OCI-LY3 (cell line): ENCODE measurements at regions not wholly inside any gene's neighbourhood (a gene's known extent, or its start where the extent isn't known, plus 50 kb on each side); places are given as distances from the start of the nearest gene placed in this dataset.

ENCODE experiments used
- H2AFZ ChIP-seq: fragments of 200-600, 300-600 bp; shearing (Covaris generic); 2 replicates; pipeline ENCODE4 v1.6.0; 2014; ENCODE audit warnings: antibody characterized with exemption, low read depth, low read length
- H3K27ac ChIP-seq: fragments of 200-600, 300-600 bp; sonication (generic); 2 replicates; pipeline ENCODE4 v1.5.1; 2014; ENCODE audit warnings: mild to moderate bottlenecking, low read length, moderate library complexity, mixed read lengths
- H3K27me3 ChIP-seq: fragments of 200-600, 300-600 bp; sonication (generic); 2 replicates; pipeline ENCODE4 v1.6.1; 2014; ENCODE audit warnings: low read depth, low read length, mixed read lengths
- H3K36me3 ChIP-seq: fragments of 200-600, 300-600 bp; sonication (generic); replicated peaks from 2 replicates; pipeline ENCODE3; 2014; ENCODE audit warnings: low read depth, low read length, mixed read lengths
- H3K4me1 ChIP-seq: fragments of 300-600, 200-600 bp; sonication (generic); 2 replicates; pipeline ENCODE4 v1.6.1; 2014; ENCODE audit warnings: low read length, mixed read lengths
- H3K4me2 ChIP-seq: fragments of 200-600, 300-600 bp; sonication (generic); 2 replicates; pipeline ENCODE4 v1.6.1; 2014; ENCODE audit warnings: low read length, mixed read lengths
- H3K4me3 ChIP-seq: fragments of 300-600, 200-600 bp; sonication (generic); 2 replicates; pipeline ENCODE4 v1.5.1; 2014; ENCODE audit warnings: antibody characterized with exemption, mild to moderate bottlenecking, low read length, moderate library complexity
- H3K79me2 ChIP-seq: fragments of 300-600, 200-600 bp; shearing (Covaris generic); 2 replicates; pipeline ENCODE4 v1.6.1; 2014; ENCODE audit warnings: mild to moderate bottlenecking, low read length, mixed read lengths
- H3K9ac ChIP-seq: fragments of 300-600, 200-600 bp; shearing (Covaris generic); 2 replicates; pipeline ENCODE4 v1.6.0; 2014; ENCODE audit warnings: mild to moderate bottlenecking, low read length, moderate library complexity
- H3K9me3 ChIP-seq: fragments of 200-600, 300-600 bp; shearing (Covaris generic); 2 replicates; pipeline ENCODE4 v1.6.1; 2014; ENCODE audit warnings: low read length, mixed read lengths; ENCODE audit not compliant: insufficient read depth
- H4K20me1 ChIP-seq: fragments of 200-600, 300-600 bp; sonication (generic); 2 replicates; pipeline ENCODE4 v1.6.1; 2016; ENCODE audit warnings: low read length, mixed read lengths; ENCODE audit not compliant: insufficient read depth
- CTCF ChIP-seq: fragments of 200-600, 300-600 bp; sonication (generic); IDR thresholded peaks from 2 replicates; pipeline ENCODE4 v1.5.1; 2014; ENCODE audit warnings: antibody characterized with exemption, low read length, low read depth
- EZH2phosphoT487 ChIP-seq: fragments of 200-600 bp; shearing (Covaris generic); IDR thresholded peaks from 2 replicates; pipeline ENCODE4 v1.6.1; 2018; ENCODE audit warnings: antibody characterized with exemption, mixed run types, low read depth

- no peaks in the 10 kb centered on the region for H3K4me1 ChIP-seq
- no peaks in the 10 kb centered on the region for H3K27me3 ChIP-seq
- no peak overlapping the region for H3K9ac ChIP-seq
- no peak overlapping the region for H3K27ac ChIP-seq
- H3K4me3 ChIP-seq: no peak overlapping the region
- H3K4me2 ChIP-seq: no peak overlapping the region
- H3K36me3 ChIP-seq: no peaks in the 10 kb centered on the region
- H2AFZ ChIP-seq: no peak overlapping the region
- no peaks in the 10 kb centered on the region for H4K20me1 ChIP-seq
- no peak for TF ChIP-seq CTCF
- no peak for TF ChIP-seq EZH2phosphoT487
- no peaks in the 10 kb centered on the region for H3K79me2 ChIP-seq
- H3K9me3 ChIP-seq: no peaks in the 10 kb centered on the region
These were observed 721.3 kb downstream of the GBE1 start for GRCh38 chr3:81040107-81040506.

GRCh38 chr3:81033684-81034083, 727.8 kb downstream of the GBE1 start:
- no peak overlapping the region for H3K4me2 ChIP-seq
- H3K9ac ChIP-seq: no peak overlapping the region
- H3K27ac ChIP-seq: no peak overlapping the region
- H3K9me3 ChIP-seq: no peaks in the 10 kb centered on the region
- no peaks in the 10 kb centered on the region for H3K4me1 ChIP-seq
- H3K27me3 ChIP-seq: no peaks in the 10 kb centered on the region
- H3K4me3 ChIP-seq: no peak overlapping the region
- H3K36me3 ChIP-seq: no peaks in the 10 kb centered on the region
- no peaks in the 10 kb centered on the region for H4K20me1 ChIP-seq
- no peaks in the 10 kb centered on the region for H3K79me2 ChIP-seq
- TF ChIP-seq EZH2phosphoT487: no peak
- no peak for TF ChIP-seq CTCF
- H2AFZ ChIP-seq: no peak overlapping the region

GRCh38 chr3:81033185-81033584, 728.3 kb downstream of the GBE1 start:
- Histone ChIP-seq H3K79me2 (no peaks in the 10 kb centered on the region), H3K9me3 (no peaks in the 10 kb centered on the region), H3K4me2 (no peak overlapping the region), H3K36me3 (no peaks in the 10 kb centered on the region), H3K27ac (no peak overlapping the region), H4K20me1 (no peaks in the 10 kb centered on the region), H3K9ac (no peak overlapping the region), H3K4me3 (no peak overlapping the region), H3K4me1 (no peaks in the 10 kb centered on the region), H2AFZ (no peak overlapping the region), H3K27me3 (no peaks in the 10 kb centered on the region)
- no peak for TF ChIP-seq CTCF
- TF ChIP-seq EZH2phosphoT487: no peak

GRCh38 chr3:81029861-81030260, 731.6 kb downstream of the GBE1 start:
- Histone ChIP-seq H3K79me2 (no peaks in the 10 kb centered on the region), H3K4me2 (no peak overlapping the region), H3K4me1 (no peaks in the 10 kb centered on the region), H3K36me3 (no peaks in the 10 kb centered on the region), H3K9me3 (no peaks in the 10 kb centered on the region), H2AFZ (no peak overlapping the region), H3K9ac (no peak overlapping the region), H4K20me1 (no peaks in the 10 kb centered on the region), H3K27me3 (no peaks in the 10 kb centered on the region), H3K27ac (no peak overlapping the region), H3K4me3 (no peak overlapping the region)
- TF ChIP-seq CTCF: no peak
- no peak for TF ChIP-seq EZH2phosphoT487
